Activated T-helper 2 cell treated with anti-CD3 and anti-CD28 coated beads, Interferon-gamma antibody, Interleukin-2, Interleukin-4, amounts not matched to agents 10 μg/mL and 5 μg/mL and 100 μg/mL, durations not matched to agents 14 hours and 24 hours and 36 hours (primary cell): ENCODE measurements at regions not wholly inside any gene's neighbourhood (a gene's known extent, or its start where the extent isn't known, plus 50 kb on each side); places are given as distances from the start of the nearest gene placed in this dataset.
"Not testable (repeated sequence)": the region's sequence is repeated elsewhere in the genome, so short reads cannot be mapped to it uniquely, and the experiment has no call there.

Experiments
- DNase-seq: peaks from one replicate; pipeline ENCODE4 v3.0.0; 2021; ENCODE audit warnings: low spot score
- H3K27ac Mint-ChIP-seq: one replicate; pipeline ENCODE4 v1.8.0; 2021; ENCODE audit warnings: mixed read lengths
- H3K27me3 Mint-ChIP-seq: one replicate; pipeline ENCODE4 v1.8.0; 2021; ENCODE audit warnings: low read depth, mixed read lengths
- H3K36me3 Mint-ChIP-seq: one replicate; pipeline ENCODE4 v1.8.0; 2021; ENCODE audit warnings: low read depth, mixed read lengths
- H3K4me1 Mint-ChIP-seq: one replicate; pipeline ENCODE4 v1.8.0; 2021; ENCODE audit warnings: low read depth, mixed read lengths
- H3K4me3 Mint-ChIP-seq: one replicate; pipeline ENCODE4 v1.8.0; 2021; ENCODE audit warnings: low read depth, mild to moderate bottlenecking, moderate library complexity, mixed read lengths
- H3K9me3 Mint-ChIP-seq: one replicate; pipeline ENCODE4 v1.8.0; 2021; ENCODE audit warnings: mixed read lengths
- intact Hi-C: fragments of 100-400 bp; cut with micrococcal nuclease; formaldehyde crosslinking; loops from one replicate; pipeline ENCODE4 v1.15.1; 2023

DNA sequence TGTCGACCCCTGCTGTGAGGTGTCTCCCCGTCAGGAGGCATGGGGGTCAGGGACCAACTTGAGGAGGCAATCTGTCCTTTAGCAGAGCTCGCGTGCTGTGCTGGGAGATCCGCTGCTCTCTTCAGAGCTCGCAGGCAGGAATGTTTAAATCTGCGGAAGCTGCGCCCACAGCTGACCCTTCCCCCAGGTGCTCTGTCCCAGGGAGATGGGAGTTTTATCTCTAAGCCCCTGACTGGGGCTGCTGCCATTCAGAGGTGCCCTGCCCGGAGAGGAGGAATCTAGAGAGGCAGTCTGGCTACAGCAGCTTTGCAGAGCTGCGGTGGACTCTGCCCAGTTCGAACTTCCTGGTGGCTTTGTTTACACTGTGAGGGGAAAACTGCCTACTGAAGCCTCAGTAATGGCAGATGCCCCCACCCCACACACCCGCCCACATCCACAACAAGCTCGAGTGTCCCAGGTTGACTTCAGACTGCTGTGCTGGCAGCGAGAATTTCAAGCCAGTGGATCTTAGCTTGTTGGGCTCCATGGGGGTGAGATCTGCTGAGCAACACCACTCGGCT, 133.1 kb downstream of the CENPC start:
- H3K9me3 Mint-ChIP-seq, H3K4me1 Mint-ChIP-seq, intact Hi-C loops, H3K27me3 Mint-ChIP-seq, DNase-seq, H3K27ac Mint-ChIP-seq, H3K4me3 Mint-ChIP-seq, H3K36me3 Mint-ChIP-seq: not testable (repeated sequence)

DNA sequence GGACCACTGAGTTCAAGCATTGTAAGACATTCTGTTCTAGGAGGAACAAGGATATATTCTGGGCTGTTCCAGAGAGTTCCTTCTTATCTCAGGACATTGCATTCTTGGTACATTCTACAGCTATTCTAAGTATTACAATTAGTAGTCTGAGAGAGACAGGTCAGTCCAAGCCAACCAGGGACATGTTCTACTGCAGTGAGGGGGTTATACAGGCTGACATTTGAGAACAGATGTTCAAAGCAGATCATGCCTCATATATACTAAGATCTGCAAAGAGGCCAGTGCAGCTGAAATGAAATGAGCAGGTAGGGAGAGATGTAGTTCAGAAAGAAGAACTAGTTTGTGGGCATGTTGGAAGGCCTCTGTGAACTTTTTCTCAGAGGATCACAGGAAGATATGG, 142.0 kb downstream of the CENPC start:
- H3K4me3 Mint-ChIP-seq: no peak overlapping the region

DNA sequence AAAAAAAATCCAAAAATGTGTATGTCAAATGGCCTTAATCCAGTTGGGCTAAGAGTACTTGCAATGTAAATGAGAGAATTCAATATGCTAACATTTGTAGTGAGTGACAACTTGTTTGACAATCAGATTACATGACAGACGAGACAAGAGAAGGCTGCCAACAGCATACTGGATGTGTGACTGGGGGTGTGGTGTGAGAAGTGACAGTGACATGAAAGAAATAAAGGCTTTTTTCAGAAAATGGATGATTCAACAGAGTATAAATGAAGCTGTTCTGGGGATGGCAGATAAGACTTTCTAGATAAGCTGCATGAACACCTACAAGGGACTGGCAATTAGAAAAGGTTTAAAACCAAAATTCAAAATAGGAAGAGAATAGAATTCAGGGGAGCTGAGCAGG, 143.4 kb downstream of the CENPC start:
- Mint-ChIP-seq H3K9me3 (peaks cover under 1% of the 10 kb centered on the region), H3K27me3 (no peaks in the 10 kb centered on the region), H3K36me3 (no peaks in the 10 kb centered on the region), H3K27ac (no peak overlapping the region), H3K4me3 (no peak overlapping the region), H3K4me1 (no peaks in the 10 kb centered on the region)
- intact Hi-C loops: no loop called here
- no peak for DNase-seq

More for the DNA sequence above, 142.0 kb downstream of the CENPC start:
- Mint-ChIP-seq H3K4me1 (no peaks in the 10 kb centered on the region), H3K9me3 (peaks cover 5% of the 10 kb centered on the region), H3K36me3 (no peaks in the 10 kb centered on the region), H3K27me3 (no peaks in the 10 kb centered on the region), H3K27ac (no peak overlapping the region)
- DNase-seq: no peak
- intact Hi-C loops: no loop called here

DNA sequence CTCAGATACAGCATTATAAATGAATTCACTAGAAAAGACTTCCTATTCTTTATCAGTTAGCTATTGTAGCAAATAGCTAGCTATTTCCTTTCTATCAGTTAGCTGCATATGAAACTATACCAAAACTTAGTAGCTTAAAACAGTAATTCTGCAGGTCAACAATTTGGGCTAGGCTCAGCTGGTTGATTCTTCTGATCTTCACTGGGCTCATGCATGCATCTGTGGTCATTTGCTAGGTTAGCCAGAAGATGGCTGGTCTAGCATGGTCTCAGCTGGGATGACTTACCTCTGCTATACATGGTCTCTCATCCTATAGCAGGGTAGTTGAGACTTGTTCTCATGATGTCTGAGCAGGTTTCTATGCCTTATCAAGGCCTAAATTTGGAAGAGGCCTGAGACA, 147.4 kb downstream of the CENPC start:
- H3K4me3 Mint-ChIP-seq: no peak overlapping the region
- intact Hi-C loops: no loop called here
- no peaks in the 10 kb centered on the region for H3K27me3 Mint-ChIP-seq
- no peaks in the 10 kb centered on the region for H3K9me3 Mint-ChIP-seq
- H3K27ac Mint-ChIP-seq: no peak overlapping the region
- DNase-seq: no peak
- H3K36me3 Mint-ChIP-seq: no peaks in the 10 kb centered on the region
- H3K4me1 Mint-ChIP-seq: no peaks in the 10 kb centered on the region

DNA sequence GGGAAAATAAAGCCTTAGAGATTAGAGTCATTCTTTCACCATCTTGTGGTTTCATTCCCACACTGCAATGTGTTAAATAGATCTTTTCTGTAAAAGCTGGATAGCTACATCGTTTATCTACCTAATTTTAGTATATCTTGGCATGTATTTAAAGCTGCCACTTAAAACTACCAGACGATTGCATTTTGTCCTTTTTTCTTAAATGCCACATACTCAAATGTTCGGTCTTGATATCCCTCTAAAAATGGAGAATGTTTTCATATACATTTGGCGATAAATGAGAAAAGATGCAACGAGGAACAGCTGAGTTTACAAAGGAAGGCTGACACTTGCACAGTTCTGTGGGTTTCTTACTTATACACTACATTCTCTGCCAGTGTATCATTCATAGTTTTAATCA, 148.3 kb downstream of the CENPC start:
- H3K27me3 Mint-ChIP-seq: no peaks in the 10 kb centered on the region
- intact Hi-C loops: no loop called here
- DNase-seq: no peak
- no peaks in the 10 kb centered on the region for H3K4me1 Mint-ChIP-seq
- H3K9me3 Mint-ChIP-seq: no peaks in the 10 kb centered on the region
- no peak overlapping the region for H3K27ac Mint-ChIP-seq
- no peaks in the 10 kb centered on the region for H3K36me3 Mint-ChIP-seq
- H3K4me3 Mint-ChIP-seq: no peak overlapping the region

DNA sequence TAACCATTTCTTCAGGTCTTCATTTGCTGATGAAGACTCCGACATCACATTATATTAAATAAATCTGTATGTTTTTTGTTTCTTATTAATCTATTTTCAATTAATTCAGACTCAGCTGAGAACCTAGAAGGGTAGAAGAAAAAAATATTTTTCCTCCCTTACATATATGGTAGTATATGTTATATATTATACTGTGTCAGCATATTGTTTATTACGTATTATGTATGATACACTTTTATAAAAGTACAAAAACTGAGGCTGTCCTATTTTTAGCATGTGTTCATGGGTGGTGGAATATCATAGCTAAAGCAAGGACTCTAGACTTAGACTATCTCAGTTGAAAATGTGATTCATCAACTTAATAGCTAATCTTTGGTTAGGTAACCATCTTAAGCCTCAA, 149.3 kb downstream of the CENPC start:
- no peaks in the 10 kb centered on the region for H3K36me3 Mint-ChIP-seq
- no peak overlapping the region for H3K4me3 Mint-ChIP-seq

DNA sequence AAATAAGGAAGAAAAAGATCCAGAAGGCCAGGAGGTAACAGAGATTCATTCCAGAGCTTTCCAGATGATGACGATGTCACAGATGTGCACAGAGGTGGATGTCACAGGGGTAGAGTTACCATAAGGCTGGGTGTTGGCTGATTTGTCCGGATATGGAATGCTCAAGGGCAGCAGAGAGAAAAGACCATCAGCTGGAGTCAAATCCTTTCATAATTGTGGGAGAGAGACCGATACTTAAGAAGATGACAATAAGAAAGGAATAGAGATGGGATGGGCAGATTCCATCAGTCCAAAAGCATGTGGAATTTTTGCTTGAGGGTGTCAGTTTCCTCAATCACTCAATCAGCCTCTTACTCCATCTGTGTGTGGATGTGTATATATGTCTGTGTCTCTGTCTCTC, 150.4 kb downstream of the CENPC start:
- no peaks in the 10 kb centered on the region for H3K4me1 Mint-ChIP-seq
- H3K27me3 Mint-ChIP-seq: peaks cover 3% of the 10 kb centered on the region
- H3K27ac Mint-ChIP-seq: no peak overlapping the region
- H3K4me3 Mint-ChIP-seq: no peak overlapping the region
- no peaks in the 10 kb centered on the region for H3K9me3 Mint-ChIP-seq
- intact Hi-C loops: no loop called here
- no peak for DNase-seq
- H3K36me3 Mint-ChIP-seq: no peaks in the 10 kb centered on the region

More for the DNA sequence above, 149.3 kb downstream of the CENPC start:
- Mint-ChIP-seq H3K4me1 (no peaks in the 10 kb centered on the region), H3K27ac (no peak overlapping the region), H3K27me3 (peaks cover 3% of the 10 kb centered on the region), H3K9me3 (no peaks in the 10 kb centered on the region)
- intact Hi-C loops: no loop called here
- no peak for DNase-seq

DNA sequence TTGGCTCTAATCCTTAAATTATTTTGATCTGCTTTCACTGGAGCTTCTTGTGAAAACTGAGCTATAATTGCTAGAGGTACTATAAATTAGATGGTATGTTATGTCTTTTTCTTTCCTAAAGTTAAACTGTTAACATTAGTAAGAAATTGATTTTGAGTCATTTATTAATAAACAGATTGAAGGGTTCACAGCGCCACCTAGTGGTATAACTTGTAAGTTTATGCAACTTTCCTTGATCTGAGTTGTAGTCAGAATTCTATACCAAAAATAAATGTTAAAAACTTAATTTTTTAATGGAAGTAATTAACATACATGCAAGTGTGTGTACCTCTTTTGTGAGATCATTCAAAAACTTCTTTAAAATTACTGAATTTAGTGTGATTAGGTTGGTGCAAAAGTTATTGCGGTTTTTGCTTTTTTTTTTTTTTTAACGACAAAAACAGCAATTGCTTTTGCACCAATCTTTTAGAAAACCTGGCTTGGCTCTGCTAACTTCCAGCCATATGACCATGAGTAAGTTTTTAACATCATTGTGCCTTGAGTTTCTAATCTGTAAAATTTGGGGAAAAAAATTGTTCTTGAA, 151.5 kb downstream of the CENPC start:
- intact Hi-C loops: no loop called here
- no peak overlapping the region for H3K4me3 Mint-ChIP-seq

DNA sequence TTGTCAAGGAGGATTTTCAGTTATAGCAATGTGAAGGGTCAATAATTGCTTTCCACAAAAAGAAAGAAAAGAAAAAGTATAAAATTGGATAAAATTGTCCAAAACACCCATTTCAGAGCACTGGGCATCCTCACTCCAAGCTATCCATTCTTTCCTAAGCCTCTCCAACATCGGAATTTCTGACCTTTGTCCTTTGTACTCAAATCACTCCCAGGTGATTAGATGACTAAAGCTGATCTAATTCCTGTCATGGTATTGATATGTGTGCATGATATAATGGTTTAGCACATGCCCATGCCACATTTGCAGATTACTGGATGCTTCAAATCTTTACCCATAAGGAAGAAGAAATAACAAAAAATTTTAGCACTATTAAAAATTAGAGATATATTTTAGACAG, 152.3 kb downstream of the CENPC start:
- Mint-ChIP-seq H3K9me3 (no peaks in the 10 kb centered on the region), H3K4me3 (no peak overlapping the region), H3K4me1 (no peaks in the 10 kb centered on the region), H3K27ac (no peak overlapping the region), H3K27me3 (peaks cover 4% of the 10 kb centered on the region), H3K36me3 (no peaks in the 10 kb centered on the region)
- intact Hi-C loops: no loop called here
- no peak for DNase-seq

More for the DNA sequence above, 151.5 kb downstream of the CENPC start:
- no peak for DNase-seq
- Mint-ChIP-seq H3K9me3 (no peaks in the 10 kb centered on the region), H3K27me3 (peaks cover 4% of the 10 kb centered on the region), H3K36me3 (no peaks in the 10 kb centered on the region), H3K4me1 (no peaks in the 10 kb centered on the region), H3K27ac (no peak overlapping the region)

DNA sequence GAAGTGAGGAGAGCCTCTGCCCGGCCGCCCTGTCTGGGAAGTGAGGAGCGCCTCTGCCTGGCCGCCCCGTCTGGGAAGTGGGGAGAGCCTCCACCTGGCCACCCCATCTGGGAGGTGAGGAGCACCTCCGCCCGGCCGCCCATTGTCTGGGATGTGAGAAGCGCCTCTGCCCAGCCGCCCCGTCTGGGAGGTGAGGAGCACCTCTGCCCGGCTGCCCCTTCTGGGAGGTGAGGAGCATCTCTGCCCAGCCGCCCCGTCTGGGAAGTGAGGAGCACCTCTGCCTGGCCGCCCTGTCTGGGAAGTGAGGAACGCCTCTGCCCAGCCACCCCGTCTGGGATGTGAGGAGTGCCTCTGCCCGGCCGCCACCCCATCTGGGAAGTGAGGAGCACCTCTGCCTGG, 163.9 kb downstream of the CENPC start:
- H3K4me3 Mint-ChIP-seq, intact Hi-C loops, DNase-seq, H3K27ac Mint-ChIP-seq, H3K36me3 Mint-ChIP-seq, H3K9me3 Mint-ChIP-seq, H3K4me1 Mint-ChIP-seq, H3K27me3 Mint-ChIP-seq: not testable (repeated sequence)

DNA sequence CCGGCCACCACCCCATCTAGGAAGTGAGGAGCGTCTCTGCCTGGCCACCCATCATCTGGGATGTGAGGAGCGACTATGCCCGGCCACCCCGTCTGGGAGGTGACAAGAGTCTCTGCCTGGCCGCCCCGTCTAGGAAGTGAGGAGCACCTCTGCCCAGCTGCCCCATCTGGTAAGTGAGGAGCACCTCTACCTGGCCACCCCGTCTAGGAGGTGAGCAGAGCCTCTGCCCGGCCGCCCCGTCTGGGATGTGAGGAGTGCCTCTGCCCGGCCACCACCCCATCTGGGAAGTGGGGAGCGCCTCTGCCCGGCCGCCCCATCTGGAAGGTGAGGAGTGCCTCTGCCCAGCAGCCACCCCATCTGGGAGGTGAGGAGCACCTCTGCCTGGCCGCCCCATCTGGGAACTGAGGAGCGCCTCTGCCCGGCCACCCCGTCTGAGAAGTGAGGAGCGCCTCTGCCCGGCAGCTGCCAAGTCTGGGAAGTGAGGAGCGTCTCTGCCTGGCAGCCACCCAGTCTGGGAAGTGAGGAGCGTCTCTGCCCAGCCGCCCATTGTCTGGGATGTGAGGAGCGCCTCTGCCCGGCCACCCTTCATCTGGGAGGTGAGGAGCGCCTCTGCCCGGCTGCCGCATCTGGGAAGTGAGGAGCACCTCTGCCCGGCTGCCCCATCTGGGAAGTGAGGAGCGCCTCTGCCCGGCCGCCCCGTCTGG, 164.4 kb downstream of the CENPC start:
- H3K27ac Mint-ChIP-seq, H3K36me3 Mint-ChIP-seq, intact Hi-C loops, H3K4me3 Mint-ChIP-seq, DNase-seq, H3K27me3 Mint-ChIP-seq, H3K9me3 Mint-ChIP-seq, H3K4me1 Mint-ChIP-seq: not testable (repeated sequence)

DNA sequence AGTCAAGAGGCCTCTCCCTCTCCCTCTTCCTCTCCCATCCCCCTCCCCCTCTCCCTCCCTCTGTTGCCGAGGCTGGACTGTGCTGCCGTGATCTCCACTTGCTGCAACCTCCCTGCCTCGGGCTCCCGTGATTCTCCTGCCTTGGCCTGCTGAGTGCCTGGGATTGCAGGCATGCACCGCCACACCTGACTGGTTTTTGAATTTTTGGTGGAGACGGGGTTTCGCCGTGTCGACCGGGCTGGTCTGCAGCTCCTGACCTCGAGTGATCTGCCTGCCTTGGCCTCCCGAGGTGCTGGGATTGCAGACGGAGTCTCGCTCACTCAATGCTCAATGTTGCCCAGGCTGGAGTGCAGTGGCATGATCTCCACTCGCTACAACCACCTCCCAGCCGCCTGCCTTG, 165.1 kb downstream of the CENPC start:
- no peaks in the 10 kb centered on the region for H3K4me1 Mint-ChIP-seq
- no peak overlapping the region for H3K4me3 Mint-ChIP-seq
- no peaks in the 10 kb centered on the region for H3K36me3 Mint-ChIP-seq
- H3K27me3 Mint-ChIP-seq: no peaks in the 10 kb centered on the region
- H3K27ac Mint-ChIP-seq: no peak overlapping the region
- H3K9me3 Mint-ChIP-seq: no peaks in the 10 kb centered on the region
- no peak for DNase-seq
- intact Hi-C loops: no loop called here

DNA sequence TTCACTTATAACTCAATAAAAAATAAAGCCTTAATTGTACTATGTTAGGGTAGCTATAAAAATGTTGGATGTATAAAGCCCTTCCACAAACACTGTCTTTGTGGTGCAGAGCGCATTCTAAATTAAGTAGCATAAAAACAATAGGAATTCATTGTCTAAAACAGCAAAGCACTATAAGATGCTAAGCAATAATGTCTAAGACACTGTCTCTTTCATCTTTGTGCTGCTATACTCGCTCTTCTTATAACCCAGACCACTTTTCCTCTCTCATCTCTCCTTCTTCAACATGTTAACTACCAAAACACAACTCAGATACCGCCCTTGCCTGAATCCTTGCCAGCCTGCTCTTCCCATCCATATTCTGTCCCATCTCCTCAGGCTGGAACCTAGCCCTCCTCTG, 170.0 kb downstream of the CENPC start:
- intact Hi-C loops: no loop called here
- Mint-ChIP-seq H3K27ac (no peak overlapping the region), H3K36me3 (no peaks in the 10 kb centered on the region), H3K9me3 (no peaks in the 10 kb centered on the region), H3K4me3 (no peak overlapping the region), H3K4me1 (no peaks in the 10 kb centered on the region), H3K27me3 (peaks cover 6% of the 10 kb centered on the region)
- no peak for DNase-seq
